ENCODE measurements at regions not wholly inside any gene's neighbourhood (a gene's known extent, or its start where the extent isn't known, plus 50 kb on each side); places are given as distances from the start of the nearest gene placed in this dataset.
"Not testable (repeated sequence)": the region's sequence is repeated elsewhere in the genome, so short reads cannot be mapped to it uniquely, and the experiment has no call there.

DNA sequence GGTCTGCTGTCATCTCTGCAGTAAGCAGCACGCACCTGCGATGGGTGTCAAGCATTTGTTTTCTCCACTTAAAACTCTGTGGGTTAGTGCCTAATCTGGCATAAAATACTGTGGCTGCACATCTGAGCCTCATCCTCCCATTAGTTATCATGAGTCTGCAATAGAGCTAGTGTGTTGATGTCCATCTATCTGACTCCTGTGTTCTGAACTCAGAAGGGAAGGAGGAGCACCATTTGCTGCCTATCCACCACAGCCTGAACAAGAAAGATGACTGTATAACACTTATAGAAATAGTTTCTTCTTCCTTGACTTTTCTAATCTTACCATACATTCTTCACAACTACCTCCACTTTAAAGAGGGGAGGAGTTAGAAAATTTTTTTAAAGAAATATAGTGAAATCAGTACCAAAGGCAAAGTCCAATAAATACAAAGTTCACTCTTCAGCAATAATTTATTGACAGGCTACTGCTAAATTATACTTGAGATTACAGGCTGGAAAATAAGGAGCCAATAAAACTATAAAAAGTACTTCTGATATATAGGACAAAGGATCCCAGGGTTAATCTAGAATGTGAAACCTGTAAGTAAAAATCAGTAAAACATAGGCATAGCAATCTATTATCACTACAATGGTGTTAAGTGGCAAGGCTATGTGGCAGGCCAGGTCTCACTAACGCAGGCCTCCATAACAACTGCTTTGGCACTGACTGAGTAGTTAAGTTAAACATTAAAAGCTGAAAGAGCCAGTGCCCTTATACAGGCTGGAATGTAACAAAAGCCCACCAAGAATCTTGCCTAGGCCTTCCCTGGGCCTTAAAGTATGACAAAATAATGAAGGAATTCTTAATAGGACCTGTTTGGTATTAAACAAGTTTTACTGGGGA lies 70.2 kb downstream of the LGALS9C start:
- not testable (repeated sequence) for TF ChIP-seq CTCF, POLR2A (IDR thresholded peaks at IDR 0.05)
